SK-N-SH (cell line): ENCODE measurements at regions not wholly inside any gene's neighbourhood (a gene's known extent, or its start where the extent isn't known, plus 50 kb on each side); places are given as distances from the start of the nearest gene placed in this dataset.

Experiments used
- CTCF ChIA-PET: fragments of 300-600, 350-600 bp; formaldehyde crosslinking; extraction: SDS; loops from one replicate; lab custom pipeline; 2021; lab: Yijun Ruan, JAX
- POLR2A ChIA-PET: fragments of 350-600 bp; sonication (Branson Sonifier 250); formaldehyde crosslinking; extraction: SDS; loops from one replicate; lab custom pipeline; 2020; ENCODE audit warnings: antibody characterized with exemption, inconsistent platforms; lab: Yijun Ruan, JAX
- DNase-seq: peaks from one replicate; pipeline ENCODE4 v3.0.0; 2012
- H2AFZ ChIP-seq: fragments of 200-600 bp; sonication (generic); 2 replicates; pipeline ENCODE4 v1.8.1; 2016; ENCODE audit warnings: antibody characterized with exemption, mild to moderate bottlenecking, low read depth
- H3F3A ChIP-seq: fragments of 200-600 bp; sonication (generic); replicated peaks from 2 replicates; pipeline ENCODE3; 2016; ENCODE audit warnings: antibody characterized with exemption, mild to moderate bottlenecking; ENCODE audit not compliant: insufficient read depth
- H3K27ac ChIP-seq, 2 experiments: fragments of 200-500 bp in 1 of 2; fragments of 200-600 bp in 1 of 2; sonication (Bioruptor generic) in 1 of 2; sonication (generic), shearing (Covaris generic) in 1 of 2; 2 replicates each; pipeline versions ENCODE4 v1.5.1 to v1.6.1; 2014 to 2016; ENCODE audit warnings: low read depth in 2 of 2, inconsistent platforms in 1 of 2, low read length in 1 of 2, mild to moderate bottlenecking in 1 of 2, mixed read lengths in 1 of 2
- H3K27me3 ChIP-seq: fragments of 200-600 bp; sonication (generic), shearing (Covaris generic); 2 replicates; pipeline ENCODE4 v1.6.1; 2016; ENCODE audit warnings: mixed run types; ENCODE audit not compliant: insufficient read depth
- H3K36me3 ChIP-seq, 2 experiments: fragments of 200-500 bp in 1 of 2; fragments of 200-600 bp in 1 of 2; sonication (Bioruptor generic) in 1 of 2; sonication (generic) in 1 of 2; replicated peaks in 1 of 2; 2 replicates each; pipeline versions ENCODE3 to v1.5.1; 2014 to 2016; ENCODE audit warnings: low read length in 1 of 2, mild to moderate bottlenecking in 1 of 2; ENCODE audit not compliant: insufficient read depth in 2 of 2, control insufficient read depth in 1 of 2
- H3K4me1 ChIP-seq, 2 experiments: fragments of 200-500 bp in 1 of 2; fragments of 200-600 bp in 1 of 2; sonication (Bioruptor generic) in 1 of 2; sonication (generic), shearing (Covaris generic) in 1 of 2; 2 replicates each; pipeline versions ENCODE4 v1.5.1 to v1.6.1; 2014 to 2016; ENCODE audit warnings: low read depth in 1 of 2, low read length in 1 of 2, mixed run types in 1 of 2; ENCODE audit not compliant: insufficient read depth in 2 of 2, control insufficient read depth in 1 of 2
- H3K4me2 ChIP-seq: fragments of 200-600 bp; sonication (generic), shearing (Covaris generic); 2 replicates; pipeline ENCODE4 v1.6.1; 2017; ENCODE audit warnings: mixed run types
- H3K4me3 ChIP-seq, 2 experiments: fragments of 200-500 bp in 1 of 2; fragments of 200-600 bp in 1 of 2; sonication (Bioruptor generic) in 1 of 2; sonication (generic), shearing (Covaris generic) in 1 of 2; 2 replicates each; pipeline versions ENCODE4 v1.5.1 to v1.8.1; 2014 to 2016; ENCODE audit warnings: low read depth in 2 of 2, inconsistent platforms in 1 of 2, low read length in 1 of 2, mild to moderate bottlenecking in 1 of 2, mixed read lengths in 1 of 2, moderate library complexity in 1 of 2
- H3K79me2 ChIP-seq: fragments of 200-600 bp; sonication (generic); 2 replicates; pipeline ENCODE4 v1.8.1; 2017; ENCODE audit warnings: mild to moderate bottlenecking; ENCODE audit not compliant: insufficient read depth
- H3K9ac ChIP-seq: fragments of 200-600 bp; sonication (generic); 2 replicates; pipeline ENCODE4 v1.6.1; 2017; ENCODE audit warnings: mixed run types
- H3K9me2 ChIP-seq: fragments of 200-600 bp; sonication (generic); 2 replicates; pipeline ENCODE4 v1.6.1; 2017; ENCODE audit warnings: mixed run types
- H3K9me3 ChIP-seq: fragments of 200-600 bp; sonication (generic); 2 replicates; pipeline ENCODE4 v1.6.1; 2017; ENCODE audit warnings: mixed run types, mild to moderate bottlenecking, moderate library complexity
- H4K20me1 ChIP-seq: fragments of 200-600 bp; sonication (generic); 2 replicates; pipeline ENCODE4 v1.6.1; 2017; ENCODE audit warnings: mild to moderate bottlenecking, mixed run types; ENCODE audit not compliant: insufficient read depth
- CHD2 ChIP-seq: fragments of 150-350 bp; IDR thresholded peaks from 2 replicates; pipeline ENCODE4 v1.6.1; 2018; ENCODE audit warnings: low read length; ENCODE audit not compliant: partially characterized antibody
- ELF1 ChIP-seq: IDR thresholded peaks from 2 replicates; pipeline ENCODE4 v1.4.0; 2012
- EZH2phosphoT487 ChIP-seq: fragments of 200-600 bp; sonication (generic); IDR thresholded peaks from 2 replicates; pipeline ENCODE4 v1.6.1; 2017; ENCODE audit warnings: low read depth, mixed run types, mild to moderate bottlenecking, antibody characterized with exemption, moderate library complexity, borderline replicate concordance
- FOXM1 ChIP-seq: IDR thresholded peaks from 2 replicates; pipeline ENCODE4 v1.4.0; 2012; ENCODE audit warnings: low read depth, mild to moderate bottlenecking
- GATA2 ChIP-seq: sonication (generic); formaldehyde crosslinking; IDR thresholded peaks from 2 replicates; pipeline ENCODE4 v1.5.0; 2020; ENCODE audit warnings: mild to moderate bottlenecking, missing genetic modification reagents
- MEF2A ChIP-seq: IDR thresholded peaks from 2 replicates; pipeline ENCODE4 v1.4.0; 2012; ENCODE audit warnings: low read depth, borderline replicate concordance
- MXI1 ChIP-seq: IDR thresholded peaks from 2 replicates; pipeline ENCODE4 v1.6.1; 2012; ENCODE audit warnings: mild to moderate bottlenecking, low read depth, low read length, improper control_type of control experiment
- NFIC ChIP-seq: IDR thresholded peaks from 2 replicates; pipeline ENCODE4 v1.4.0; 2012; ENCODE audit warnings: borderline replicate concordance
- POLR2AphosphoS5 ChIP-seq: IDR thresholded peaks from 2 replicates; pipeline ENCODE4 v1.6.1; 2012; ENCODE audit warnings: low read depth, low read length
- RAD21 ChIP-seq: IDR thresholded peaks from 2 replicates; pipeline ENCODE4 v1.6.1; 2012; ENCODE audit warnings: mild to moderate bottlenecking, low read length
- REST ChIP-seq: IDR thresholded peaks from 2 replicates; pipeline ENCODE4 v1.6.1; 2012; ENCODE audit warnings: mild to moderate bottlenecking, low read depth, low read length, moderate library complexity
- RXRA ChIP-seq: IDR thresholded peaks from 2 replicates; pipeline ENCODE4 v1.4.0; 2012; ENCODE audit warnings: low read depth, mild to moderate bottlenecking, borderline replicate concordance
- TAF1 ChIP-seq: IDR thresholded peaks from 2 replicates; pipeline ENCODE4 v1.6.1; 2012; ENCODE audit warnings: low read depth, mild to moderate bottlenecking, low read length, moderate library complexity, borderline replicate concordance
- USF1 ChIP-seq: IDR thresholded peaks from 2 replicates; pipeline ENCODE4 v1.4.0; 2012; ENCODE audit warnings: low read depth, borderline replicate concordance
- ZBTB33 ChIP-seq: IDR thresholded peaks from 2 replicates; pipeline ENCODE4 v1.4.0; 2012; ENCODE audit warnings: low read depth, borderline replicate concordance
- WGBS: methylation state at CpG from one replicate; pipeline ENCODE4 v1.1.6; 2017; ENCODE audit warnings: low lambda C conversion rate; 5-methylcytosine and 5-hydroxymethylcytosine counted together

- Histone ChIP-seq H3K4me3 (no peak overlapping the region), H3K4me2 (no peak overlapping the region), H3K36me3 (no peaks in the 10 kb centered on the region), H2AFZ (no peak overlapping the region), H3K27me3 (no peaks in the 10 kb centered on the region), H3K9me2 (no peaks in the 10 kb centered on the region), H3F3A (no peaks in the 10 kb centered on the region), H3K79me2 (no peaks in the 10 kb centered on the region), H3K9ac (no peak overlapping the region), H3K4me1 (no peaks in the 10 kb centered on the region), H3K9me3 (no peaks in the 10 kb centered on the region), H3K27ac (no peak overlapping the region), H4K20me1 (no peaks in the 10 kb centered on the region)
- TF ChIP-seq RXRA = no peak
- TF ChIP-seq MEF2A = no peak
- no peak for TF ChIP-seq MXI1
- no peak for TF ChIP-seq FOXM1
- no peak for TF ChIP-seq TAF1
- no peak for TF ChIP-seq GATA2
- TF ChIP-seq NFIC = no peak
- no peak for TF ChIP-seq RAD21
- TF ChIP-seq POLR2AphosphoS5 = no peak
- TF ChIP-seq ZBTB33 = no peak
- TF ChIP-seq ELF1 = no peak
- no peak for TF ChIP-seq EZH2phosphoT487
- TF ChIP-seq USF1 = no peak
- TF ChIP-seq CHD2 = no peak
- TF ChIP-seq REST = no peak
- WGBS = 46% methylated on average over 7 of the region's 7 CpGs
- DNase-seq = no peak
- ChIA-PET CTCF (no interaction called here), POLR2A (no interaction called here)
Measured at GRCh38 chr6:4491501-4492260, 284.5 kb upstream of the CDYL start.
